Activated T-helper 1 cell treated with Interleukin-2 at 50 U/mL for 16 hours (primary cell): ENCODE measurements at regions not wholly inside any gene's neighbourhood (a gene's known extent, or its start where the extent isn't known, plus 50 kb on each side); places are given as distances from the start of the nearest gene placed in this dataset.

Experiments used
- DNase-seq: peaks from one replicate; pipeline ENCODE4 v3.0.0-alpha.2; 2020; ENCODE audit warnings: low read depth

- no peak for DNase-seq
Observed at GRCh38 chr18:41042866-41043265, 912.2 kb upstream of the PIK3C3 start.

GRCh38 chr18:41038071-41038470 is 917.0 kb upstream of the PIK3C3 start:
- no peak for DNase-seq

DNA sequence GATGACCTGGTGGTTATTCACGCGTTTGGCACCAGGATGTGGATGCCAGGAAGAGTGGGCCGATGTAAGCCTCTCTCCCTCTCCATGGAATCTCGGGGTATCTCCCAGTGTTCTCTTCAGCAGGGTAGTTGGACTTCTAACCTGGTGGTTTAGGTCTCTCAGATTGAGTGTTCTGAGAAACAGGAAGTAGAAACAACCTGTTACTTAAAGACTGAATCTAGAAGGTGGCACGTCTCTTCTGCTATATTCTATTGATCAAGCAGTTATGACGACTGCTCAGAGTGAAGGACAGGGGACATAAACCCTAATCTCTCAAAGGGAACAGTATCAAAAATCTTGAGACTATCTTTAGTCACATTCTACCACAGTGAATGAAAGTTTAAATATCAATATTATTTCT is 918.7 kb upstream of the PIK3C3 start:
- DNase-seq, result no peak

DNA sequence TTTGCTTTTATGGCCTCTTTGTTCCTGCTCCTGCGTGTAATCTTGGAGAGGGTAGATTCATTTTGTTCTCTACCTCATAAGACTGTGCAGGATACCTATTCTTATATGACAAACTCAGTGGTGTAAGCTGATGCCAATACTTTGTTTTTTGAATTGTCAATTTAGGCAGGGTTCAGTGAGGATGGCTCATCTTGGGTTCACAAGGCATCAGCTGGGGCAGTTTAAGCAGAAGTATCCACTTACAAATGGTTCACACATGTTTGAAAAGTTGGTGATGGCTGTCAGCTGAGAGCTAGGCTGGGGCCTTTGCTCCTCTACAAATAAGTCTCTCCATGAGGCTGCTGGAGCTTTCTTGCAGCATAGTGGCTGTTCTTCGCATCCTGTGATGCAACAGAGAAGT is 920.6 kb upstream of the PIK3C3 start:
- no peak for DNase-seq

DNA sequence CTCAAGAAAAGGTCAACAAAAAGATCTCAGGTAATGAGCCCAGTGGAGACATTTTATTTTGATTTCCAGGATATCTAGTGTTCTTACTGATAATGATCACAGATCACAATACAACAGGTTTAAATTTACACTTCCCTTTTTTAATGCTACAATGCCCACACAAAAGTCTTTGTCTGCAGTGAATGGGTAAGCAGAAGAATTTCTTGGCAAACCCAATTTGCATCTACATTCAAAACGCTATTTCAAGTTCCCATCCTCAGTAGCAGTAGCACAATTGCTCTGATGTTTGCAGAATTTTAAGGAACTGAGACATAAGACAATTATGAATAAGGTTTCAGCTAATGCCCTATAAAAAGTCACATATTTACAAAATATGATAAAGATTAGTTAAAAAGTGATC is 929.4 kb upstream of the PIK3C3 start:
- no peak for DNase-seq

DNA sequence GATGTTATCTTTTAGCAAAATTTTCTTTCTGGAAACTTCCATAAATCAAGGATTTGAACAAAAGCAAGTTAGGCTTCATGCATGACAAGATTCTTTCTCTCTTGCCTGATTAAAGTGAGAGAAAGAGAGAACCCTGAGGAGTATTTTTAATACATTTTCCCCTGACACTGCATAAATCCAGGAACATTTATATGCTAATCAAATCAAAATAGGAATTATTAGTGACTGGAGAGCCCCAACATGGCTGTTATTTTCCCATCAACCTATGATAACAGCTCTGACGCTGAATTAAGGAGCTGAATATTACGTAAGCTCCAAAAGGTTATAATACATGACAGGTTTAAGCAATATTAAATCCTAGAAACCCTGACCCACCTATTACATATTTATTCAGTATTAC is 930.2 kb upstream of the PIK3C3 start:
- DNase-seq, result no peak

GRCh38 chr18:41022484-41022883 is 932.5 kb upstream of the PIK3C3 start:
- DNase-seq, result no peak

- DNase-seq, result no peak
Observed at GRCh38 chr18:41021089-41021488, 933.9 kb upstream of the PIK3C3 start.

- no peak for DNase-seq
Observed at GRCh38 chr18:41012194-41012593, 942.8 kb upstream of the PIK3C3 start.

- no peak for DNase-seq
Observed at GRCh38 chr18:41009926-41010325, 945.1 kb upstream of the PIK3C3 start.

DNA sequence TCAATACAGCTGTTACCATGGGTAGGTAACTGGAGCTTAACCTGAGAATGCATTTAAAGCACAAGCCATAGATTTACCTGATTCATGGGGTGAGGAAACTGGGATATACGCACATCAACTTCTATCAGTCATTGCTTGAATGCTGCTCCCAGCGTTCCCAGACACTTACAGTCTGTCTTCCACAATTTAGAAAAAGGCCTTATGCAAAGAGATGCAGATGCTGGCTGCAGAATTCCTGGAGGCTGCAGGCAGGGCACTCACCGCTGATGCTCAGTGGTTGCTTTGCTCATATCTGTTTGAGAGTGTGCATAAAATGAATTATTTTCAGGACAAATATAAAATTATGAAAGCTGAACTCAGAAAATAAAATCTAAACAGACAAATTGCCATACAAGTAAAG is 950.7 kb upstream of the PIK3C3 start:
- DNase-seq, result no peak

DNA sequence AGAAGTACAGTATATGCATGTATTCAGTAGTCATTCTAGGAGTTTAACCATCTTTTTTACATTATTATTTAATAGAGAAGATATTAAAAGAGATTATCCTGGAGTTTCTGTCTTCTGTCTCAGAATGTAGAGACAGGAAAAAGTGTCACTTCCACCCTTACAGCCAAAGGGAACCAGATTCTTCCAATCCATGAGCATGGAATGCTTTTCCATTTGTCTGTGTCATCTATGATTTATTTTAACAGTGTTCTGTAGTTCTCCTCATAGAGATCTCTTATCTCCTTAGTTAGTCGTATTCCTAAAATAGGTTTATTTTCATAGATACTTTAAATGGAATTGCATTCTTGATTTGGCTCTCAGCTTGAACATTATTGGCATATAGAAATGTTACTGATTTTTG is 959.5 kb upstream of the PIK3C3 start:
- DNase-seq, result no peak

DNA sequence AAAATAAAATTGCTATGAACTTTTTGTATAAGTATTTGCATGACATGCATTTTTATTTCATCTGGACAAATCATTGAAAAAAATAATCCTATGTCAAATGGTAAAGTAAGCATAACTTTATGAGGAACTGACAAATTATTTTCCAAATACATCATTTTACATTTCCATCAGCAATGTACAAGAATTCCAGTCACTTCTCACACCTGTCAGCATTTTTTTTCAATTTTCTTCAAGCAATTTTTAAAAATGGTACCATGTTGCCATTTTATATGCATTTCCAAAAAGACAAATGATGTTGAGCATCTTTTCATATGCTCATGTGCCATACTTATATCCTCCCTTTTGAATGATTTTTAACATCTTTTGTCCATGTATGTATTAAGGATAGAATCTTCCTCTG is 961.7 kb upstream of the PIK3C3 start:
- DNase-seq, result no peak

- no peak for DNase-seq
Observed at GRCh38 chr18:40987581-40987980, 967.5 kb upstream of the PIK3C3 start.

- DNase-seq, result no peak
Observed at GRCh38 chr18:40985436-40985835, 969.6 kb upstream of the PIK3C3 start.

DNA sequence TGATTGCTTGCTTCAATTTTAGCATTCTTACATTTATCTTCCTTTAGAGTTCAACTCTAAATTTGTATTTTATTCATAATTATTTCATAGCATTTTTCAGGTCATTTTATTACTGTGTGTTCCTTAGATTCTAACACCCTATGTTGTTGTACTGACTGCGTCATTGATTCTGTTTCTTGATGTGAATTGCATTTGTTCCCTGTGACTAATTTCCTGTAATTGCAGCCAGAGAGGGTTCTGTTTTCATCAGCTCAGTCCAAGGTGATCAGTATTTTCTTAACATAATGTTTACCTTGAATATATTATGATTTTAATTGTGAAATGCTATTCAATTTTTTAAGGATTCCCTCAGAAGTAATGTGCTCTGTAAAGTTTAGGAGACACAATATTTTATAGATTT is 970.2 kb upstream of the PIK3C3 start:
- no peak for DNase-seq

DNA sequence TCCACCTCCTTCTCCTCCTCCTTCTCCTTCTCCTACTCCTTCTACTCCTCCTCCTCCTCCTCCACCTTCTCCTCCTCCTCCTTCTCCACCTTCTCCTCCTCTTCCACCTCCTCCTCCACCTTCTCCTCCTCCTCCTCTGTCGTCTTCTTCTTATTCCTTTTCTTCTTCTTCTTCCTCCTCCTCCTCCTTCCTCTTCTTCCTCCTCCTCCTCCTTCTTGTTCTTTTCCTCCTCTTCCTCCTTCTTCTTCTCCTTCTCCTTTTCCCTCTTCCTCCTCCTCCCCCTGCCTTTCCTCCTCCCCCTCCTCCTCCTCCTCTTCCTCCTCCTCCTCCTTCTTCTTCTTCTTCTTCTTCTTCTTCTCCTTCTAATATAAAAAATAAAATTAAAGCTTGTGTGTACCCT is 971.2 kb upstream of the PIK3C3 start:
- no peak for DNase-seq

DNA sequence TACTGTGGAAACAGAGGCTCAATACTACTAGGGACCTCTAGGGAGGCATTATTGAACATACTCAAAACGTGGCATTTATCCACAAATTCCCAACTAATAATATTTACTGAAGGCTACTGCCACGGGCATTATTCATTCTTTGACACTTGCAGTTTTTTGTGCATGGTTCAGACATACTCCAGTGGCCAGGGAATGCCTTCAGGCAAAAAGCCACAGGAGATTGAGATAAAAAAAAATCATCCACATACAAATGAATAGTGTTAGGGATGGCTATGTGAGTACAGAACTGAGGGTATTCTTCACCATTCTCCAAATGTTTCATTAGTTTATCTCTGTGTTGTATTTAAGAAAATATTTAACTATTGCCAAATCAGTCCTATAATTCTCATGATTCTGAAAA is 974.9 kb upstream of the PIK3C3 start:
- no peak for DNase-seq

DNA sequence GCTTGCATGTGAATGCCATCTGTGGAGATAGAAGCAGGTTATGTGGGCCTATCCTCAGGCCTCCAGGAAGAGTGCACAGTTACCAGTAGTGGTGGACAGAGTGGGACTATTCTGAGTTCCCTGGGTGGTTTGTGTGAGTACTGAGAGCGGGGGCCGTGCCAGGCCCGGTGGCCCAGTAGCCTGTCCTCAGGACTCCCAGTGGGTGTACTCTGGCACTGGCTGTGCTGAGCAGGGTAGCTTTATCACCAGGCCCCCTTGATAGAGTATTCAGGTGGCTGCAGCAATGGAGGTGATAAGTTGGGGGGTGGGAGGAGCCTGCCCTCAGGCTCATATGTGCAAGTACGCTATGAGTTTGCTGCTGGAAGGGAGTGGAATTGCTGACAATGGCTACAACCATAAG is 979.0 kb upstream of the PIK3C3 start:
- DNase-seq, result no peak

DNA sequence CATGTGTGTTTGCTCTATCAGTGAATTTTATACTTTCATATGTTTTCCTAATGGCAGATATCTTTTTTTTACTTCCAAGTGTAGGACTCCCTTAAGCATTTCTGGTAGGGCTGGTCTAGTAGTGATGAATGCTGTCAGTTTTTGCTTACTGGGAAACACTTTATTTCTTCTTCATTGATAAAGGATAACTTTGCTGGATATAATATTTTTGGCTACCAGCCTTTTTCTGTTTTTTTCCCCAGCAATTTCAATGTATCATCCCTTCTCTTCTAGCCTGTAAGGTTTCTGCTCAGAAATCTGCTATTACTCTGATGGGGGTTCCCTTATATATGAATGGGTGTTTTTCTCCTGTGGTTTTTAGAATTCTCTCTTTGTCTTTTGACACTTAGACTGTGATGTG is 980.6 kb upstream of the PIK3C3 start:
- no peak for DNase-seq

- DNase-seq, result no peak
Observed at GRCh38 chr18:40962784-40963183, 992.2 kb upstream of the PIK3C3 start.

GRCh38 chr18:40957533-40958070 is 997.4 kb upstream of the PIK3C3 start:
- DNase-seq, result no peak

DNA sequence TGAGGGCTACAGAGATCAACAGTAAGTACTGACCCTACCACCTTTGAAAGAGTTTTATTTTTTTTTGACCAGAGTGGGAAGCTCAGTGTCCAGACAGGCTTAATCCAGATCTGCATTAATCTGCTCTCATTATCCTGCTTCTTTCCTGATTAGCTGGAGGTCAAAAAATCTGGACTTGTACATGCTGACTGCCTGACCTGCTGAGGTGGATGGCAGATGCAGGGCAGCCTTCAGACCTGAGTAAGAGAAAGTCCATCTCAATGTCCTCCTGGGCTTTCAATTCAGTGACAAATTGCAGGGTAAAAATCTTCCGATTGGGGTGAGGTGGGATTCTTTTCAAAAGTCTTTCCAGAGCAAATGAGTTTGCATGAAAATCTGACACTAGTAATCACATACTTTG is 998.8 kb upstream of the PIK3C3 start:
- no peak for DNase-seq

DNA sequence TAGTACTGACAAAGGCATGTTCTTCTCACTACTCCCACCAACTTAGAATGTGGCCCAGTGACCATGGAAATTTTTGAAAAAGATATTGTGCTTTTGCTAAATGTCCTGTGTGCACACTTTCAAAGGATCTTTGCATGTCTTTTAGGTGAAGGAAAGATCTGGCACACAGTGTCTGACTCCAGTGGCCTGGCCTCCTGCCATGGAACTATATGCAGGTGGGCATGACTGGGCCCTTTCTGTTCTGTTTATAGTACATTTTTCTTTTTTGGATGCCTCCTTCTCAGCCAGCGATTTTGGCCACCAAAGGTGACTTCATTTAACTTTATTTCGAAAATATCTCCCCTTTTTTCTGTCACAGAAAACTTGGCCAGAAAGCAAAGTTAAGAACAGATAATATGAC is 999.7 kb upstream of the PIK3C3 start:
- DNase-seq, result no peak
